GM21528 (cell line): ENCODE measurements at regions not wholly inside any gene's neighbourhood (a gene's known extent, or its start where the extent isn't known, plus 50 kb on each side); places are given as distances from the start of the nearest gene placed in this dataset.

ENCODE experiments used
- ATAC-seq: cut with Tn5 transposase; IDR thresholded peaks from one replicate; pipeline ENCODE4 v1.9.1; 2021; ENCODE audit warnings: mild to moderate bottlenecking, moderate library complexity; ENCODE audit not compliant: unreplicated experiment, low FRiP score

DNA sequence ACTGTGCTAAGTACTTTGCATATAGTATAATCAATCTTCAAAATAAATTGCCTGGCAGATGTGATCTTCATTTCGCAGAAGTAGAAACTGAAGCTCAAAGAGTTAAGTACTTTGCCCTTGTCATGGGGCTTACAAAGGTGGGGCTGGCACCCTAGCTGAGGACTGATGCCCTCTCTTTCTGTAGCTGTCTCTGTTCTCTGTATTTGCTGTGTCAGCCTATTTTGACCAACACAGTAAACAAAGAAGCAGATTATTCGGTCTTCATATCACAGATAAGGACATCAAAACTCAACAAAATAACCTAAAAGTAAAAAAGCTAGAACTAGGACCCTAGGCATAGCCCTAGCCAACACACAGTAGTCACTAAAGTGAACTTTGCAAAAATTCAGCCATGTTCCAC lies 570.5 kb upstream of the TENM3 start:
- ATAC-seq: no peak

- no peak for ATAC-seq
These were observed 568.8 kb upstream of the TENM3 start for GRCh38 chr4:181674315-181674875.

DNA sequence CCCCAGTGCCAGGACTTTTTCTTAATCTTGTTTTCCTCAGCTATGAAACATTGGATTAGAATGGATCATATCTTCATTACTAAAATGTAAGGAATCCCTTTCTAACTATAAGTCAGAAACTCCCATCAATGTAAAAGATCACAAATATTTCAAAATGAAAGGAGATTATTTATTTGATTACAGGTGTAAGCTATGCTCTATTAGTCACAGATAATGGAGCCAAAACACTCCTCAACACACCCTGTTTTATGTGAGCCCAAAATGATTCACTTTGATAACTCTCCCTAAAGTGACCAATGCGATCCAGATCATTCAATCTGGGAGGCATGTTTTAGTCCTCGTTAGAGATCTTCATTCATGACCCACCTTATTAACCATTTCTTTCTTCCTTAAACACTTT lies 566.7 kb upstream of the TENM3 start:
- no peak for ATAC-seq

DNA sequence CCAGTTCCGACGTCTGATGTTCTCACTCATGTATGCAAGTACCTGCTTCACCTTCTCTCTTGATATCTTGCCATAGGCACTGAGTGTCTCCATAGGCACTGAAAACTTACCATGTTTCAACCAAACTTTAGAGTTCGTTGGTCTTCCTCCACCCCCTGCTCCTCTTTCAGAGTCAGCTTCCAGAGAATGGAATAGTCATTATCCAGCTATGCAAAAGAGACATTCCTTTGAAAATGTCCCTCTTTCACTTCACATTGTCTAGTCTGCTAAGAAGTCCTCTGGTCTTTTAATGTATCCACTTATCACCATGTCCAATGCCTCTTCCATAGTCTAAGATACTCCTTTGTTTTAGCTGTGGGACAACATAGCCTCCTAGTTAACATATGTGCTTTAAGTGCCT lies 566.0 kb upstream of the TENM3 start:
- no peak for ATAC-seq

DNA sequence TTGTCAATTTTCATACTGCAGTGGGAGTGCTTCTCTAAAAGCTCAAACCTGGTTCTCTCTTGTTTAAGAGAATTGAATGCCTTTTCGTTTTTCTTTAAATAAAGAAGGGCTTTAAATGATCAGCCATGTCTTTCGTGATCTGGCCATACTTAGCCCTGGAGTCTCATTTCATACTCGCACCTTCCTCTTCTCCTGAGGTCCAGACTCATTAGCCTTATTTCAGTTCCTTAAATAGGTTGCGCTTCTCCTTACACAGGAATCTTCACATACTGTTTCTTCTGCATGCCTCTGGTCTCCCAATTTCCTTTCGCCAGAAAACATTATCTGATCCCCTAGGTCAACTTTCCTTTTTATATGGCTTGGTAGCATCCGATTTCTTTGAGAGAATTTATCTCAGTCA lies 565.6 kb upstream of the TENM3 start:
- no peak for ATAC-seq

- no peak for ATAC-seq
These were observed 563.4 kb upstream of the TENM3 start for GRCh38 chr4:181679754-181680153.

GRCh38 chr4:181682367-181683047 lies 560.7 kb upstream of the TENM3 start:
- no peak for ATAC-seq

DNA sequence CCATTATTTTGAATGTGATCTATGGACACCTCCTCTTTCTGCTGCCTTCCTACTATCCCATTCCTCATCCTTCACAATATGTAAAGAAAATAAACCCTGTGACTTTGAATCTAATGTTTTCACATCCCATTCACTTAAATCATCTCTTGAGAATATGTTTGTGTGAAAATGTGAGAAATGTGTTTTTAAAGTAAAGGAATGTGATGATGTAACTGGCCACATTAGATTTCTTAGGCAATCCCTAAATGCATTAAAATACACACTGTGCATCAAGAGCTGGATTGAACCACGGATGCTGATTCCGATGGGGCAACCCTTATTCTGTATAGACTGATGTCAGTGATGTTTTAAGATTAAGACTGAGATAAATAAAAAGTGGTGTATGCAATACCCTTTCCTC lies 558.9 kb upstream of the TENM3 start:
- no peak for ATAC-seq

- ATAC-seq: no peak
These were observed 557.7 kb upstream of the TENM3 start for GRCh38 chr4:181685461-181685860.

GRCh38 chr4:181685911-181686310 lies 557.3 kb upstream of the TENM3 start:
- ATAC-seq: no peak

DNA sequence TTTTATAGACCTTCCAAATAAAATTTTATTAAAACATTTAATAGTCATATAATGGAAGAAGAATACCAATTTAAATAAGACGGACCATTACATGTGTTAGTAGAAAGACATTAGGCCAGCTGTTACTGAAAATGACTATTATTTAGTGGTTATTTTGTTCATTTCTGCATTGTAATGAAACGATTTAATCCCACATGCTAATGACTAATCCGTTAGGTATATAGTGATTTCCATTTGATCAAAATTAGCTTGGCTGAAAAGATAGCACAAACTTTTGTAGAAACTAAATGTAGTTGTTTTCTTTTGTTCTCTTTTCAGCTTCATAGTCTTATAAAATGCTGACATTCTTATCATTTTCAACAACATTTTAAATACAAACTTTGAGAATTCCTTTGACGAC lies 556.1 kb upstream of the TENM3 start:
- no peak for ATAC-seq

- no peak for ATAC-seq
These were observed 554.8 kb upstream of the TENM3 start for GRCh38 chr4:181688432-181688831.

DNA sequence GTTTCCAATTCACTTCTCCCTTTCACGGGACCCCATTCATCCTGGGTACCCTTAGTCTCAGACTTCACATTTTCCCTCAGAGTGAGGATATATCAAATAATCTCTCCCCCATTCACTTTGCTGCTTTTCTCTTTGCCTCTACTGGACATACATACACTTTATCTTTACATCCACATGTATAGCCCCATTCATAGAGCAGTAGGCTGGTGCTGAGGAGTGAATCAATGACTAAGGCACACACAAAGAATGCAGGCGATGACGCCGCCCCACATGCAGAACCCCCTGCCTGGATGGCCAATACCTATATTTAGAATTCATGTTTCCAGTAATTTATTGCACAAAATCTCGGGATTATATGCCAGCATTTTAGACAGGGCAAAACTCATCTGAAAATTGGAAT lies 554.3 kb upstream of the TENM3 start:
- ATAC-seq: no peak

DNA sequence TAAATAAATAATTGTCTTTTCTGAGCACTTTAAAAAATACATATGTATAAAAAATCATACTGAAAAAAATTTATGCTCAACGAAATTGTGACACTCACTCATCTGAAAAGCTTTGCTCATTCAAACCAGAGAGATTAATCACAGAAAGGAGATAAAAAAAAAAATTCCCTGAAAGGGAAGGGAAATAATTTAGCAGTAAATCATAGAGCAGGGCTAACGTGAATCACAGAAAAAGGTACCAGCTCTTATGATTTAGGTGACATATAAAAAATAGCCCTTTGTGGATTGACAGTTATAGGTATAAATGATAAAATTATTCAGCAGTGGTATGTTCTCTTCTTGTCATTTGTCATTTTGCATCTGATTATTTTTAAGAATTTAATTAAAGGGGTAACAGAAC lies 552.7 kb upstream of the TENM3 start:
- no peak for ATAC-seq

DNA sequence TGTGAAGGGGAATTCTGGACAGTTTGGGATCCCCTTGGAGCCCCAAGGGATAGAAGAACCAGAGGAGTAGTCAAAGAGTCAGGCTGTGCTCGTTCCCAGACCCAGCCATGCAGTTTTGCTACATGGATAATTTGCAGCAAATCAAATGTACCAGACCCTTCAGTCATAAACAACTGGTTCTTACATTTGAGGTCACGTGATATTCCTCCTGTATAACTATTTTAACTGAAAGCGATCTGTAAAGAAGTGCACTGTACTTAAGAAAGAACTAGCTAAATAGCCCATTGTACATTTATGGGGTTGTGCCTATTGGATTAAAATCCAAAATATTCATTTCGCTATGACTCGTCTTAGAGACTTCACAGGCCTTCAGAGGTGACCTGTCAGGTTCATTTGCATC lies 550.2 kb upstream of the TENM3 start:
- no peak for ATAC-seq

DNA sequence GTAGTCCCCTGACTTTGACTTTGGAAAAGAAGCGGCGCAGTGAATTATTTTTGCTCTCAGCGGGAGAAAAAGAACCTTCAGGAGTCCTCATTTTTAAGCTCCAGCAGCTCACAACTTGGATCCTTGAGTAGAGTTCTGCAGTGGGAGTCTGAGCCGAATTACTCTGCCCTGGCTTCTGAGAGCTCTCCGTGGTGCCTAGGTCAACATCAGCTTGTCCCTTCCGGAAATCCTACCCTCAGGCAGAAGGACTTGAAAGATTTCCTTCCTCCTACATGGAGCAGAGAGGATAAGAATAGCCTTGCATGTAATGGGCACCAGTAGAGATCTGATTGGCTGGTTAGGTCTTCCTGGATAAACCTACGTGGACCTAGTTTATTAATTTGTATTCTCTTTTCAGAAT lies 549.7 kb upstream of the TENM3 start:
- no peak for ATAC-seq

DNA sequence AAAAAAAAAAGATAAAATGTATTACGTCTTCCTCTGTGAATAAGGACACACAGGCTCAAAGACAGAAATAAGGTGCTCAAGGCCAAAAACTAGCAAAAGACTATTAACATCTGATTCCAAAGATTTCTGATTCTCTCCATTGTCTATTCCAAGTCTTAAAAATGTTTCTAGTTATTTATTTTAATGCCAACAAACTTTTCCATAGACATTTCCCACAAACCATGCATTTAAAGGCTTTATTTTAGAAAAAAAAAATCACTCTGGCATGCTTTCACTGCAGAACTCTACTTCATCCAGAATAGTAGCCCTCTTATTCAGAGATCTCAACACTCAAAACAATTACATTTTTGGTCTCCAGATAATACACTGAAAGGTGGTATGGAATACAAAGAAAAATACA lies 545.0 kb upstream of the TENM3 start:
- no peak for ATAC-seq

DNA sequence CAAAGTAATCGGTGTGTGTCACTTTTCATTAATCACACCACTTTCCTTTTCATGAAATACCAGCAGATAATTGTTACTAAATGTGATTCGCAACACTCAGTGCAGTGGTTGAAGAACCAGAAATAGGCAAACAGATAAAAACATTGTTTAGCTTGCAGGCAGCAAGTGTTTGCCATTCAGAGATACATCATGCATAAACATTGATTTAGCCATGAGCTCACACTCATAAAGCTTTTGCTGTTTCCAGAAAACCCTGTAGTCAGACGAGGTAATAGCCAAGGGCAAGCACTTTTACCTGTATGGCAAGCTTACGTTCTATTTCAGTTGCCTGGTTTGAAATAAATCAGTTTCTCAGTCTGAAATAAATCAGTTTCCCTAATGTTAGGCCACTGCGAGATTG lies 542.0 kb upstream of the TENM3 start:
- no peak for ATAC-seq

GRCh38 chr4:181701894-181702293 lies 541.3 kb upstream of the TENM3 start:
- no peak for ATAC-seq

GRCh38 chr4:181702864-181703495 lies 540.2 kb upstream of the TENM3 start:
- no peak for ATAC-seq

DNA sequence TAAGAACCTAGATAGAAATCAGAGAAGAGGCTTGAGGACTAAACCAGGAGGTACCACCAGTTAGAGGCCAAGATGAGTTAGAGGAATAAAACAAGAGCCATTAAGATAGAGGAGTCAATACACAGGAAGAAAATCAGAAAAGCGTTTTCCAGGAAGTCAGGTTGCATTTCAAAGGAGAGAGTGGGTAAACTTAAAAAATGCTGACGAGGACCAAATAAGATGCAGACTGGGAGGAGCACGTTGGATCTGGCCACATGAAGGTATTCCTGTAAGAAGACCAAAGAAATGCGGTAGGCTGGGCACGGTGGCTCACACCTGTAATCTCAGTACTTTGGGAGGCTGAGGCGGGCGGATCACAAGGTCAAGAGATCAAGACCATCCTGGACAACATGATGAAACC lies 533.1 kb upstream of the TENM3 start:
- ATAC-seq: no peak

GRCh38 chr4:181711387-181711786 lies 531.8 kb upstream of the TENM3 start:
- no peak for ATAC-seq
